ENCODE measurements at regions not wholly inside any gene's neighbourhood (a gene's known extent, or its start where the extent isn't known, plus 50 kb on each side); places are given as distances from the start of the nearest gene placed in this dataset.

DNA sequence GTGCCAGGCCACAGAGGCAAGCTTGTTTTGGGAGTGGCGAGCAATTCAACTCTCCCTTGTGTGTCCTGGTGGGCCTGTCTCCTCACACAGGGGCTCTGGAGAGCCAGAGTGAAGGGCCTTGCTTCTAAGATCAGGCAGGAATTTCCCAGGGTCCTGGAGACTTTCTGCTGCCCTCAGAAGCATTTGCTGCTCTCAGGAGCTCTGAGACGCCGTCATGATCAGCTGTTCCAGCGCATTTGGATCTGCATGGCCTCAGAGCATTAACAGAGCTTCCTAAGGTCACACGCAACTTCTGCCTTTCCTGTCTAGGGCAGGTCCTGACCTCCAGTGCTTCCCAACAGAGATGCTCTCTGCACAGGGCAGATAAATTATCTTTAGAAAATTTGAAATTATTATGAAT is 52.2 kb upstream of the C10orf90 start:
- Histone ChIP-seq H4K20me1 (no peaks in the 10 kb centered on the region), H3K27me3 (no peaks in the 10 kb centered on the region), H3K36me3 (no peaks in the 10 kb centered on the region), H3K27ac (no peak overlapping the region), H3K9ac (no peak overlapping the region), H3K9me3 (replicated peaks in 1 of 11) (peaks cover 0 to 9% (median 4%) of the 10 kb centered on the region in 11 experiments; a peak in 13 of 22 replicates), H3K4me1 (0 out of 20 replicates have a peak, but pooled peaks cover 0 to 4% (median 0%) of the 10 kb centered on the region in 10 experiments), H3K4me2 (no peak overlapping the region), H3K4me3 (no peak overlapping the region)
- no peak for TF ChIP-seq Cebpa-rat (IDR thresholded peaks at IDR 0.05)

- H3K36me3 ChIP-seq, result no peaks in the 10 kb centered on the region
- H4K20me1 ChIP-seq, result no peaks in the 10 kb centered on the region
- no peak for TF ChIP-seq Cebpa-rat (IDR thresholded peaks at IDR 0.05)
- H3K27ac ChIP-seq, result no peak overlapping the region
- peaks cover 0 to 13% (median 6%) of the 10 kb centered on the region in 11 experiments; a peak in 13 of 22 replicates for H3K9me3 ChIP-seq (replicated peaks in 1 of 11)
- 0 out of 20 replicates have a peak, but pooled peaks cover 0 to 4% (median 0%) of the 10 kb centered on the region in 10 experiments for H3K4me1 ChIP-seq
- H3K4me3 ChIP-seq, result no peak overlapping the region
- no peaks in the 10 kb centered on the region for H3K27me3 ChIP-seq
- H3K4me2 ChIP-seq, result no peak overlapping the region
- no peak overlapping the region for H3K9ac ChIP-seq
Observed at GRCh38 chr10:126723226-126723625, 52.7 kb upstream of the C10orf90 start.

- Histone ChIP-seq H3K4me1 (no peaks in the 10 kb centered on the region), H3K9ac (no peak overlapping the region), H3K4me2 (no peak overlapping the region), H3K36me3 (no peaks in the 10 kb centered on the region), H3K27ac (no peak overlapping the region), H3K27me3 (no peaks in the 10 kb centered on the region), H3K4me3 (no peak overlapping the region), H4K20me1 (no peaks in the 10 kb centered on the region), H3K9me3 (replicated peaks in 1 of 11) (peaks cover 0 to 17% (median 4%) of the 10 kb centered on the region in 11 experiments; a peak in 12 of 22 replicates)
- TF ChIP-seq Cebpa-rat (IDR thresholded peaks at IDR 0.05), result no peak
Observed at GRCh38 chr10:126729314-126729870, 58.9 kb upstream of the C10orf90 start.

GRCh38 chr10:126730856-126731609 is 60.5 kb upstream of the C10orf90 start:
- Histone ChIP-seq H3K9ac (no peak overlapping the region), H3K4me3 (no peak overlapping the region), H4K20me1 (no peaks in the 10 kb centered on the region), H3K4me1 (no peaks in the 10 kb centered on the region), H3K27ac (no peak overlapping the region), H3K4me2 (no peak overlapping the region), H3K27me3 (no peaks in the 10 kb centered on the region), H3K9me3 (replicated peaks in 1 of 11) (peaks cover 0 to 17% (median 4%) of the 10 kb centered on the region in 11 experiments; a peak in 12 of 22 replicates), H3K36me3 (no peaks in the 10 kb centered on the region)
- TF ChIP-seq Cebpa-rat (IDR thresholded peaks at IDR 0.05), result no peak

DNA sequence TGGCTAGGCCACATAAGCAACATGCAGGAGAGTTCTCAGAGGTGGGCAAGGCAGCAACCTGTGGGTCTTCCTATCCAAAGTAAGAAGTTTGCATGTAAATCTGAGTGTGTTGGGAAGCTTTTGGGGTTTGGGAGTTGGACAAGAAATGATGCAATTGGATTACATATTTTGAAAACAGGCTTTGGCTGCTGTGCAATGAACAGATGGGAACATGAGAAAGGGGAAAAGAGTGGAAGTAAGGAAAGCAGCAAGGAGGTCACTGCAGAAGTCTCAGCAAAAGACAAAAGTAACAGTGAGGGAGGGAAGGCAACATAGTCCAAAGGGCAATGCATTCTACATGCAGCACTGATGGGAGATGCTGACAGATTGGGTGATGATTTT is 61.1 kb upstream of the C10orf90 start:
- Histone ChIP-seq H3K9me3 (replicated peaks in 1 of 11) (peaks cover 0 to 17% (median 4%) of the 10 kb centered on the region in 11 experiments; a peak in 12 of 22 replicates), H3K36me3 (no peaks in the 10 kb centered on the region), H3K4me2 (no peak overlapping the region), H3K4me1 (no peaks in the 10 kb centered on the region), H4K20me1 (no peaks in the 10 kb centered on the region), H3K27me3 (no peaks in the 10 kb centered on the region), H3K9ac (no peak overlapping the region), H3K27ac (no peak overlapping the region), H3K4me3 (no peak overlapping the region)
- TF ChIP-seq Cebpa-rat (IDR thresholded peaks at IDR 0.05), result no peak

GRCh38 chr10:126732308-126732707 is 61.8 kb upstream of the C10orf90 start:
- H3K9ac ChIP-seq, result no peak overlapping the region
- no peaks in the 10 kb centered on the region for H3K4me1 ChIP-seq
- no peaks in the 10 kb centered on the region for H4K20me1 ChIP-seq
- H3K4me3 ChIP-seq, result no peak overlapping the region
- no peaks in the 10 kb centered on the region for H3K36me3 ChIP-seq
- H3K27ac ChIP-seq, result no peak overlapping the region
- H3K4me2 ChIP-seq, result no peak overlapping the region
- peaks cover 0 to 16% (median 4%) of the 10 kb centered on the region in 11 experiments; a peak in 12 of 22 replicates for H3K9me3 ChIP-seq (replicated peaks in 1 of 11)
- no peaks in the 10 kb centered on the region for H3K27me3 ChIP-seq
- TF ChIP-seq Cebpa-rat (IDR thresholded peaks at IDR 0.05), result no peak

DNA sequence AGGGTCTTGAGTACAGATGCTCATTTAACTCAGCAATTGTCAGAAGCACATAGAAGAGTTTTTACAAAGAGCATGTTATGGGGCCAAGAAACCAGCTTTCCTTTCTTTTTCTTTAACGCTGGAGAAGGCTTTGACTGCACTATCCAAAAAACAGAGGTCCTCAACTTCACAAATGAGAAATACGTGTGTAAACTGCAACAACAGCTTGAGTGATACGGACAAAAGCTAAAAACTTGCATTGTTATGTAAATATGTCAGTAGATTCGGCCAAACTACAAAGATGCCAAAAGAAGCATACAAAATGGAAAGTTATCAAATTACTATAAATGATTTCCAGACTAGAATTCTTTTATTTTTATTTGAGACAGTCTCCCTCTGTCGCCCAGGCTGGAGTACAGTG is 62.4 kb upstream of the C10orf90 start:
- no peaks in the 10 kb centered on the region for H3K4me1 ChIP-seq
- no peak overlapping the region for H3K9ac ChIP-seq
- no peaks in the 10 kb centered on the region for H3K36me3 ChIP-seq
- H3K9me3 ChIP-seq (replicated peaks in 1 of 11), result peaks cover 0 to 10% (median 0%) of the 10 kb centered on the region in 11 experiments; a peak in 10 of 22 replicates
- H3K4me2 ChIP-seq, result no peak overlapping the region
- H3K27me3 ChIP-seq, result no peaks in the 10 kb centered on the region
- H3K4me3 ChIP-seq, result no peak overlapping the region
- TF ChIP-seq Cebpa-rat (IDR thresholded peaks at IDR 0.05), result no peak
- H4K20me1 ChIP-seq, result no peaks in the 10 kb centered on the region
- no peak overlapping the region for H3K27ac ChIP-seq

- Histone ChIP-seq H3K27me3 (no peaks in the 10 kb centered on the region), H3K4me1 (no peaks in the 10 kb centered on the region), H4K20me1 (no peaks in the 10 kb centered on the region), H3K9ac (no peak overlapping the region), H3K27ac (no peak overlapping the region), H3K9me3 (replicated peaks in 1 of 11) (no peaks in the 10 kb centered on the region), H3K36me3 (no peaks in the 10 kb centered on the region), H3K4me3 (no peak overlapping the region), H3K4me2 (no peak overlapping the region)
- TF ChIP-seq Cebpa-rat (IDR thresholded peaks at IDR 0.05), result no peak
Observed at GRCh38 chr10:126734015-126734414, 63.5 kb upstream of the C10orf90 start.

DNA sequence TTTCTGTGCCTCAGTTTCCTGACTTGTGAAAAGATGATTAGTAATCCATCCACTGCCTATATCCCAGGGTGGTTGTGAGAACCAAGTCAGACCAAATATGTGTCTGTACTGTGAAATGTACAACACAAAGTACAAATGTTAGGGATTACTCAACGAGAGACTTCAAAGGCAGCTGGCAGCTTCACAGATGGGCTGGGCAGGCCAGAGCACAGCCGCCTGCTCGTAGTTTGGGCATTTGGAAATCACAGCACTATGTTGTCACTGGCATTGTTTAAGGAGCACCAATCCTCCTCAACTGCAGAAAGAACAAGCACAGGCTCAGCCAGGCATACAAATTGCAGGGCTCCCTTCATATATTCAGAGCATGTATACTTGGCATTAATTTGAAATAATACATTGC is 64.5 kb upstream of the C10orf90 start:
- no peaks in the 10 kb centered on the region for H3K36me3 ChIP-seq
- no peaks in the 10 kb centered on the region for H3K4me1 ChIP-seq
- no peaks in the 10 kb centered on the region for H3K9me3 ChIP-seq (replicated peaks in 1 of 11)
- no peak overlapping the region for H3K4me3 ChIP-seq
- no peak for TF ChIP-seq Cebpa-rat (IDR thresholded peaks at IDR 0.05)
- no peak overlapping the region for H3K9ac ChIP-seq
- H3K4me2 ChIP-seq, result no peak overlapping the region
- H3K27me3 ChIP-seq, result no peaks in the 10 kb centered on the region
- H4K20me1 ChIP-seq, result no peaks in the 10 kb centered on the region
- no peak overlapping the region for H3K27ac ChIP-seq

DNA sequence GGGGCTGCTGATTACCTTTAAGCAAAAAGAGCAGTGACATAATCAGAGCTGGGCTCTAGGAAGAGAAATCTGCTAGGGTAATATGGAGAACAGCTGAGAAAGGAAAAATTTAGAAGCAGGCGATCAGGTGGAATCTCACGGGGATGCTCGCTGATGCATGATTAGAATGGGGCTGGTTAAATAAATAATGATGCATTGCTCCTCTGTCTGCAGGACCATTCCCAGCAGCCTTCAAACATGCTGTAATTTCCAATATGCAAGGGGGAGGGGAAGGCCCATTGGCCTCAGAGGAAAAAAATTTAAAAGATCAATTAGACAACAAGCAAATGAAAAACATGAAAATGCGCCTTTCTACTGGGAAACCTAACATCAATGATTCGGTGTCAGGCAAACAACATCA is 65.6 kb upstream of the C10orf90 start:
- Histone ChIP-seq H3K4me3 (no peak overlapping the region), H3K36me3 (no peaks in the 10 kb centered on the region), H3K4me1 (no peaks in the 10 kb centered on the region), H3K9ac (no peak overlapping the region), H3K27me3 (no peaks in the 10 kb centered on the region), H3K4me2 (no peak overlapping the region), H4K20me1 (no peaks in the 10 kb centered on the region), H3K9me3 (replicated peaks in 1 of 11) (no peaks in the 10 kb centered on the region), H3K27ac (no peak overlapping the region)
- no peak for TF ChIP-seq Cebpa-rat (IDR thresholded peaks at IDR 0.05)

Data from BLaER1 treated with 17β-estradiol and CSF1 and Interleukin-3, amounts not matched to agents 10 nM and 100 nM (cell line).